Neural progenitor cell (in vitro differentiated cells): ENCODE measurements at regions not wholly inside any gene's neighbourhood (a gene's known extent, or its start where the extent isn't known, plus 50 kb on each side); places are given as distances from the start of the nearest gene placed in this dataset.

Source experiments
- DNase-seq: peaks from one replicate; pipeline ENCODE4 v3.0.0-alpha.2; 2016; ENCODE audit warnings: low spot score
- H2AFZ ChIP-seq: fragments of 200-600 bp; sonication (generic); replicated peaks from 2 replicates; pipeline ENCODE4 v1.6.1; 2016; ENCODE audit warnings: antibody characterized with exemption
- H3F3A ChIP-seq: fragments of 200-600 bp; sonication (generic); 2 replicates; pipeline ENCODE4 v1.6.1; 2016; ENCODE audit warnings: antibody characterized with exemption, low read depth
- H3K27ac ChIP-seq: fragments of 200-600 bp; sonication (generic); 2 replicates; pipeline ENCODE4 v1.5.1; 2016; ENCODE audit warnings: mild to moderate bottlenecking
- H3K27me3 ChIP-seq: fragments of 200-600 bp; sonication (generic); 2 replicates; pipeline ENCODE4 v1.6.1; 2016; ENCODE audit warnings: mild to moderate bottlenecking, moderate library complexity
- H3K36me3 ChIP-seq: fragments of 200-600 bp; sonication (generic); 2 replicates; pipeline ENCODE4 v1.5.1; 2016
- H3K4me1 ChIP-seq: fragments of 200-600 bp; sonication (generic); 2 replicates; pipeline ENCODE4 v1.6.1; 2016; ENCODE audit warnings: mixed run types
- H3K4me2 ChIP-seq: fragments of 200-600 bp; sonication (generic); 2 replicates; pipeline ENCODE4 v1.6.1; 2016
- H3K4me3 ChIP-seq: fragments of 200-600 bp; sonication (generic); 2 replicates; pipeline ENCODE4 v1.5.1; 2016
- H3K79me2 ChIP-seq: fragments of 200-600 bp; sonication (generic); 2 replicates; pipeline ENCODE4 v1.6.1; 2016; ENCODE audit warnings: low read depth
- H3K9ac ChIP-seq: fragments of 200-600 bp; sonication (generic); 2 replicates; pipeline ENCODE4 v1.6.1; 2016
- H3K9me3 ChIP-seq: fragments of 200-600 bp; sonication (generic); 2 replicates; pipeline ENCODE4 v1.5.1; 2016; ENCODE audit warnings: low read depth
- H4K20me1 ChIP-seq: fragments of 200-600 bp; sonication (generic); 2 replicates; pipeline ENCODE4 v1.6.1; 2016; ENCODE audit warnings: low read depth
- H3K27ac Mint-ChIP-seq: 3 replicates; pipeline ENCODE4 v1.8.0; 2021; ENCODE audit warnings: mixed read lengths
- H3K27me3 Mint-ChIP-seq: 2 replicates; pipeline ENCODE4 v1.8.0; 2022; ENCODE audit warnings: low read depth, mild to moderate bottlenecking, inconsistent platforms, moderate library complexity, mixed read lengths; ENCODE audit not compliant: insufficient read depth
- H3K36me3 Mint-ChIP-seq: 3 replicates; pipeline ENCODE4 v1.8.0; 2021; ENCODE audit warnings: mixed read lengths
- H3K4me1 Mint-ChIP-seq: 3 replicates; pipeline ENCODE4 v1.8.0; 2021; ENCODE audit warnings: mixed read lengths
- H3K4me3 Mint-ChIP-seq: 3 replicates; pipeline ENCODE4 v1.8.0; 2021; ENCODE audit warnings: mild to moderate bottlenecking, moderate library complexity, mixed read lengths
- H3K9me3 Mint-ChIP-seq: 3 replicates; pipeline ENCODE4 v1.8.0; 2020; ENCODE audit warnings: mixed read lengths
- CTCF ChIP-seq: fragments of 200-600 bp; sonication (generic); IDR thresholded peaks from 2 replicates; pipeline ENCODE4 v1.5.1; 2017; ENCODE audit warnings: antibody characterized with exemption, mild to moderate bottlenecking
- EZH2 ChIP-seq: fragments of 200-600 bp; sonication (generic); IDR thresholded peaks from 2 replicates; pipeline ENCODE4 v1.6.1; 2017; ENCODE audit warnings: antibody characterized with exemption, mild to moderate bottlenecking, moderate library complexity
- EZH2phosphoT487 ChIP-seq: fragments of 200-600 bp; sonication (generic); IDR thresholded peaks from 2 replicates; pipeline ENCODE4 v1.6.1; 2017; ENCODE audit warnings: antibody characterized with exemption

GRCh38 chr5:53323943-53324642 lies 156.3 kb upstream of the FST start:
- DNase-seq = no peak
- H3K27ac ChIP-seq = no peak overlapping the region
- H4K20me1 ChIP-seq = no peaks in the 10 kb centered on the region
- H3K27ac Mint-ChIP-seq = no peak overlapping the region
- H3K27me3 Mint-ChIP-seq = no peaks in the 10 kb centered on the region
- no peaks in the 10 kb centered on the region for H3K4me1 ChIP-seq
- no peak overlapping the region for H2AFZ ChIP-seq
- TF ChIP-seq EZH2 = no peak
- TF ChIP-seq EZH2phosphoT487 = no peak
- no peak for TF ChIP-seq CTCF
- no peak overlapping the region for H3K4me3 ChIP-seq
- H3K9me3 ChIP-seq = no peaks in the 10 kb centered on the region
- no peaks in the 10 kb centered on the region for H3K36me3 Mint-ChIP-seq
- H3F3A ChIP-seq = no peaks in the 10 kb centered on the region
- no peak overlapping the region for H3K9ac ChIP-seq
- H3K4me3 Mint-ChIP-seq = no peak overlapping the region
- no peaks in the 10 kb centered on the region for H3K4me1 Mint-ChIP-seq
- no peaks in the 10 kb centered on the region for H3K36me3 ChIP-seq
- no peaks in the 10 kb centered on the region for H3K9me3 Mint-ChIP-seq
- H3K4me2 ChIP-seq = no peak overlapping the region
- H3K27me3 ChIP-seq = no peaks in the 10 kb centered on the region
- no peaks in the 10 kb centered on the region for H3K79me2 ChIP-seq

GRCh38 chr5:53326424-53327153 lies 153.8 kb upstream of the FST start:
- Mint-ChIP-seq H3K9me3 (no peaks in the 10 kb centered on the region), H3K27me3 (peaks cover 3% of the 10 kb centered on the region), H3K4me3 (no peak overlapping the region), H3K27ac (no peak overlapping the region), H3K4me1 (no peaks in the 10 kb centered on the region), H3K36me3 (no peaks in the 10 kb centered on the region)
- H3K36me3 ChIP-seq = no peaks in the 10 kb centered on the region
- no peaks in the 10 kb centered on the region for H3K79me2 ChIP-seq
- H3K27ac ChIP-seq = no peak overlapping the region
- H4K20me1 ChIP-seq = no peaks in the 10 kb centered on the region
- H3F3A ChIP-seq = no peaks in the 10 kb centered on the region
- H3K4me2 ChIP-seq = no peak overlapping the region
- H3K9ac ChIP-seq = no peak overlapping the region
- TF ChIP-seq EZH2 (no peak), EZH2phosphoT487 (no peak), CTCF (no peak)
- DNase-seq = no peak
- no peaks in the 10 kb centered on the region for H3K9me3 ChIP-seq
- H3K4me3 ChIP-seq = no peak overlapping the region
- no peak overlapping the region for H2AFZ ChIP-seq
- H3K4me1 ChIP-seq = no peaks in the 10 kb centered on the region
- no peaks in the 10 kb centered on the region for H3K27me3 ChIP-seq

GRCh38 chr5:53327811-53328334 lies 152.6 kb upstream of the FST start:
- Mint-ChIP-seq H3K27me3 (peaks cover 3% of the 10 kb centered on the region), H3K4me1 (no peaks in the 10 kb centered on the region), H3K36me3 (no peaks in the 10 kb centered on the region), H3K9me3 (no peaks in the 10 kb centered on the region), H3K4me3 (no peak overlapping the region), H3K27ac (no peak overlapping the region)
- no peaks in the 10 kb centered on the region for H3K4me1 ChIP-seq
- no peak overlapping the region for H3K9ac ChIP-seq
- H2AFZ ChIP-seq = no peak overlapping the region
- no peak for TF ChIP-seq EZH2
- TF ChIP-seq EZH2phosphoT487 = no peak
- no peak for TF ChIP-seq CTCF
- H3K4me3 ChIP-seq = no peak overlapping the region
- H3K27ac ChIP-seq = no peak overlapping the region
- no peaks in the 10 kb centered on the region for H3K27me3 ChIP-seq
- no peaks in the 10 kb centered on the region for H4K20me1 ChIP-seq
- no peak for DNase-seq
- H3F3A ChIP-seq = no peaks in the 10 kb centered on the region
- H3K36me3 ChIP-seq = no peaks in the 10 kb centered on the region
- H3K9me3 ChIP-seq = no peaks in the 10 kb centered on the region
- no peak overlapping the region for H3K4me2 ChIP-seq
- H3K79me2 ChIP-seq = no peaks in the 10 kb centered on the region
